Inflammatory macrophage (primary cell): ENCODE measurements at regions not wholly inside any gene's neighbourhood (a gene's known extent, or its start where the extent isn't known, plus 50 kb on each side); places are given as distances from the start of the nearest gene placed in this dataset.
A peak's percentile ranks its signal among the peaks of the same experiment; 100 is the strongest.

Source experiments
- DNase-seq, 2 donors: peaks; one replicate each; pipeline ENCODE4 v3.0.0-alpha.2; 2020 to 2022

- DNase-seq = no peak
Measured at GRCh38 chr12:76176940-76177339, 92.5 kb upstream of the NAP1L1 start.

DNA sequence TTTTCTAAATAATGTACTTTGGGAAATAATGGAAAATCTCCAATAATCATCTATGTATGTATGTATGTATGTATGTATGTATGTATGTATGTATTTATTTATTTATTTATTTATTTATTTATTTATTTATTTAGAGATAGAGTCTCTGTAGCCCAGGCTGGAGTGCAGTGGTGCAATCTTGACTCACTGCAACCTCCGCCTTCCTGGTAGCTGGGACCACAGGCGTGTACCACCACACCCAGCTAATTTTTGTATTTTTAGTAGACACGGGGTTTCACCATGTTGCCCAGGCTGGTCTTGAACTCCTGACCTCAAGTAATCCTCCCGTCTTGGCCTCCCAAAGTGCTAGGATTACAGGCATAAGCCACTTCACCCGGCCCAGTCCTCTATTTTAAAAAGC lies 91.5 kb upstream of the NAP1L1 start:
- peak; percentile 42 to 50 for DNase-seq

DNA sequence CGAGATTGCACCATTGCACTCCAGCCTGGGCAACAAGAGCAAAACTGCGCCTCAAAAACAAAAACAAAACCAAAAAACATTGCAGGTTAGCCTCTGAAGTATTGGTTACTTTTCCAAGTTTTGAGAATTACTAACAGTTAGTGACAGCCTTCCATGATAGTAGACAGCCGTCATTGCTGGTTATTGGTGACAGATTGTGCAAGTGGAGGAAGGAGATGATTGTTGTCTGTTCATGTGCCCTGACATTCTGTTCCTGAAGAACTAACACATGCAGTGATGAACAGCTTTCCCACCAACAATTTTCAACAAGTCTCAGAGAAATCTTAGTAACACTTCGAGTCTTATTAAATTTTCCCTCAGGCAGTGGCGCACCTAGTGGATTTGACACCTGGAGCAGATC lies 89.3 kb upstream of the NAP1L1 start:
- peak; percentile 47 to 50 for DNase-seq

GRCh38 chr12:76158518-76159321 lies 74.2 kb upstream of the NAP1L1 start:
- DNase-seq = peak; percentile 85 to 89

- DNase-seq = no peak
Measured at GRCh38 chr12:76156726-76157125, 72.2 kb upstream of the NAP1L1 start.

DNA sequence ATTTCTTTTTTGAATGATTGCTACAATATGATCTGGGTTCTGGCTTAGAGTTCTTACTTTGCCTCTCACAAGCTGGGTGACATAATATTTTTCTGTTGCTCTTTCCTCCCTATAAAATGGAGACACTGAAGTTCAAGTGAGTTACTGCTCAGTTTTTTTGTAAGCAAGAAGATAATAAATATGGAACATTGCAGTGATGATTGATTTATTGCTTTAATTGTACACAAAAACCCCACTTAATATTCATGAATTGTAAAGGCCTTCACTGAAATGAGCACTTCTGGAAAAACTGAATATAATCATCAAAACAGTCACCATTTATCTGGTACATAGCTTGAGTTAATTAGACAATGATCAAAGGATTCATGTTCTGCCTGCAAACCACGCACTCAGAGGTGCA lies 71.8 kb upstream of the NAP1L1 start:
- no peak for DNase-seq

DNA sequence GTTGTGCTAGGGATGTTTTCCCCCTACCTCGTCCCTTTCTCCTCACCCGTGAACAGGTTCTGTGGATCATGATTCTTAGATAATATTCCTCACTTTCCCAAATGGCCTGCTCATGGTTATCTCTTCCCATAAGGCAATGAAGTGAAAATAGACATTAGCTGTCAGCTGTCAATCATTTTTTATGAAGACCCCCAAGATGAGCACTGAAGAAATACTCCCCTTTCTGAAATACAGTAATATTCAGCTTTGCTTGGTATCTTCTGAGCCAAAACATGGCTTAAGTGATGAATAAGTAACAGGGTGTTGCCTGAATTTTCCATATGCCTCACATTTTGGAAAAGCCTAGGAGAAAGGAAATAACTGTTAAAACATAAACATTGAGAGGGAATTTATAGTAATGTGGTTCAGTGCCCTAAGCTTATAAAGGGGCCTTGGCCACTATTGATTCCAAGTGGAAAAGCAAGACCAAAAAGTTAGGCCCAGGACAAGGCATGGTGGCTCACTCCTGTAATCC lies 70.7 kb upstream of the NAP1L1 start:
- no peak for DNase-seq

GRCh38 chr12:76153616-76154015 lies 69.1 kb upstream of the NAP1L1 start:
- DNase-seq = no peak

- DNase-seq = peak; percentile 92 to 93
Measured at GRCh38 chr12:76152181-76152807, 67.8 kb upstream of the NAP1L1 start.

DNA sequence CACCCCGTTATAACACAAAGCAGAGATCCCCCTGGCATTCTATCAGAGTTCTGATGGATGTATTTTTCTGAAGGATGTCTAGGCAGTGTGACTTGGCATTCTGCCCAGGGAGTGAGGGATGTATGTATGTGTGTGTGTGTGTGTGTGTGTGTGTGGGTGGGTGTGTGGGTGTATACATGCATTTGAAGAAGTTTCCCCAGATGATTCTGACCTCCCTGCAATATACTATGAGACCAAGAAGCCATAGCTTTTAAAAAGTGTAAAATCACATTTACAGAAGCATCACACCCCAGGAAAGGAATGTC lies 59.7 kb upstream of the NAP1L1 start:
- peak; percentile 76 to 80 for DNase-seq

DNA sequence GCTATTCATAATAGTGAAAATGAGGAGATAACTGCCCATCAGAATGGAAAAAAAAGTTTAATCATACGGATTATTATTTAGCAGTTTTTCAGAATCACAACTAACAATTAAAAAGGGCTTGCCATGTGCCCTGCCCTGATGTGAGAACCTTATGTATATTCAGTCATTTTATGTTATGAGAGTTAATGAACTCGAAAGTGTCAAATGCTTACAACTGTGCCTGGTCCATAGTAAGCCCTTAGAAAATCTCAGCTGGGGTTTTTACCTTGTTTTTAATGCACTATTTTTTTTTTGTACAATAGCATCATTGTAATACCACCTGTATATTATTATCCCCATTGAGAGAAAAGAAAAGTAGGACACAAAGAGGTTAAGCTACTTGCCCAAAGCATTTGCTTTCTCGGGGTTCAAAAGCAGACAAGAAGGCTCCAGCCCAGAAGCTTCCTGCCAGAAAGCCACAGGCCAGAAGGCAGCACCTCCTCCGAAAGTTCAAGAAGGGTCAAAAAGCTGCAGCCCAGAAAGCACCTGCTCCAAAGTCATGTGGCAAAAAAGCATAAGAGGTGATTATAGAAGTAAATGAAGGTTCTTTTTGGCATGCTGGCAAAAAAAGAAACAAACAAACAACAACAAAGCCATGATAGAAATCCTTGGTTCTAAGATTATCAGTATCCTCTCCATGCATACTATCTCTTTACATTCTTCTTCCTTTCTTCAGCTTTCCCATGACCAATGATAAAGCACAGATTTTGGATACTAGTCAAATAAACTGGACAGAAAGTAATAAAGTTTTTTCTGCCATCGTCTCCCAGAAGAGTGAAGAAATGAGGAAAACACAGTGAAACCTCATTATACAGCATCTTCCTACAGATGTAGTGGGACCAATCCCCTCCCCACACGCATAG lies 59.1 kb upstream of the NAP1L1 start:
- DNase-seq = peak in 1 of 2 donors; percentile 13

DNA sequence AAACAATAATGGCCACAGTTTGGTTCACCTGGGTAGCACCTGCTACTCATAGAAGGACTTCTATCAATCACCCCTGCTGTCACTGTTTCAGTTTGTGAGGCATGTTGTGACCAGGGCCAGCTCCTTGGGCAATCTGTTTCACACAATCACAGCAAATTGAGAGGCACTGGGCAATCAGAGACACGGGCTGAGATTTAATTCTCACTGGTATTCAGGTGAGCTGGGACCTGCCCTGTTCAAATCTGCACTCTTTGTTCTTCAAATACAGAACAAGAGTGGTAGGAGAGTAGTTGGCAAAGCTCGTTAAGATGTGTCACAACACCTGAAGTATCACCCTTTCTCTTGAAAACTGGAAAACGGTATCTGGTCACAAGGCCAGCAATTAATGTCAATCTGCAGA lies 57.8 kb upstream of the NAP1L1 start:
- no peak for DNase-seq

DNA sequence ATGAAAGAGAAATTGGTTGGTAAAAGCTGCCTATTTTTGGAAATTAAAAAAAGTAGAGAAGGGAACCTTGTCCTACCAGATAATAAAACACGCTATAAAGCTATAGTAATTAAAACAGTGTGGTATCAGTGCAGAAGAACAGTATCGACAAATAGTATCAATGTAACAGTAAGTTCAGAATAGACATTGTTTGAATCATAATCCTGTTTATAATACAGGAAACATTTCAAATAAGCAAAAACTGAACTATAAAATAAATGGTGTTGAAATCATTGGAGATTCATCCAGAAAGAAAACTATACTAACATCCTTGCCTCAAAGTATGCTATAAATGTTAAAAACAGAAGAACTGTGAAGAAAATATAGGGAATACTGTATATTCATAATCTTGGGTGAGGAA lies 54.2 kb upstream of the NAP1L1 start:
- DNase-seq = no peak

DNA sequence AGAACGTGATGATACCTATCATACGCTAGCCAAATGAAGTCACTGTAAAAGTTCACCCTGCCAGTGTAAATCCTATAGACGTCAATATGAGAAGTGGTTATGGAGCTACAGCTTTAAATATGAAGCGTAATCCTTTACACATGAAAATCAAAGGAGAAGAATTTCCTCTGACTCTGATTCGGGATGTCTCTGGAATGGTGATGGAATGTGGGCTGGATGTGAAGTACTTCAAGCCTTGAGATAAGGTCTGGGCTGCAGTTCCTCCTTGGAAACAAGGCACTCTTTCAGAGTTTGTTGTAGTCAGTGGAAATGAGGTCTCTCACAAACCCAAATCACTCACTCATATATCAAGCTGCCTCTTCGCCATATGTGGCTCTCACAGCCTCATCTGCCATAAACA lies 53.1 kb upstream of the NAP1L1 start:
- no peak for DNase-seq

GRCh38 chr12:76135456-76135855 lies 51.0 kb upstream of the NAP1L1 start:
- no peak for DNase-seq
